ENCODE measurements at regions not wholly inside any gene's neighbourhood (a gene's known extent, or its start where the extent isn't known, plus 50 kb on each side); places are given as distances from the start of the nearest gene placed in this dataset.
A peak's percentile ranks its signal among the peaks of the same experiment; 100 is the strongest.
"Not testable (repeated sequence)": the region's sequence is repeated elsewhere in the genome, so short reads cannot be mapped to it uniquely, and the experiment has no call there.

DNA sequence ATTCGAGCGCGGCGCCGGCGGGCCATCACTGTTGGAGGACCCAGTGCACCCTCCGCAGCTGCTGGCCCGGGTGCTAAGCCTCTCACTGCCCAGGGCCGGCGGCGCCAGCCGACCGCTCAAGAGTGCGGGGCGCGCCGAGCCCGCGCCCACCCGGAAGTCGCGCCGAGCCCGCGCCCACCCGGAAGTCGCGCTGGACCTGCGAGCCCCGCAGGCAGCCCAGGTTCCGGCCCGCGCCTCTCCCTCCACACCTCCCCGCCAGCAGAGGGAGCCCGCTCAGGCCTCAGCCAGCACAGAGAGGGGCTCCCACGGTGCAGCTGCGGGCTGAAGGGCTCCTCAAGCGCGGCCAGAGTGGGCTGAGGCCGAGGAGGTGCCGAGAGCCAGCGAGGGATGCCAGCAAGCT, 170.8 kb downstream of the GTF2H2C_2 start:
- POLR2A ChIA-PET; H3K4me3 Mint-ChIP-seq; H3K4me1 Mint-ChIP-seq (ENCODE audit: low read depth); H3K4me3 ChIP-seq (ENCODE audit: low read length); H3K27ac ChIP-seq (ENCODE audit: low read depth in 1 of 2, low read length in 2 of 2); H3K9me3 ChIP-seq (ENCODE audit: control insufficient read depth in 1 of 2, insufficient read depth in 1 of 2, low read length in 2 of 2); CTCF ChIA-PET; H3K36me3 Mint-ChIP-seq (ENCODE audit: low read depth); ATAC-seq (ENCODE audit: poor library complexity); H3K4me1 ChIP-seq (ENCODE audit: insufficient read depth, low read length); H3K27me3 ChIP-seq (ENCODE audit: control insufficient read depth in 1 of 2, insufficient read depth in 2 of 2, low read length in 2 of 2); H3K9me3 Mint-ChIP-seq; H3K27ac Mint-ChIP-seq; H3K36me3 ChIP-seq (ENCODE audit: insufficient read depth, low read length); intact Hi-C loops (cut with DNase I, micrococcal nuclease); H3K27me3 Mint-ChIP-seq: not testable (repeated sequence)
- DNase-seq: peak in 5 of 14 experiments; percentile 15 to 58 (median 38)

Measured in CD4-positive, alpha-beta T cell (primary cell).